ENCODE measurements at regions not wholly inside any gene's neighbourhood (a gene's known extent, or its start where the extent isn't known, plus 50 kb on each side); places are given as distances from the start of the nearest gene placed in this dataset.

- no peak overlapping the region for H3K27ac Mint-ChIP-seq (ENCODE audit: unreplicated experiment)
- no peaks in the 10 kb centered on the region for H3K36me3 Mint-ChIP-seq (ENCODE audit: insufficient read depth, unreplicated experiment)
- no TSS peak for BruUV-seq (replicated peaks)
- H3K27me3 Mint-ChIP-seq (ENCODE audit: insufficient read depth, unreplicated experiment) = no peaks in the 10 kb centered on the region
- Histone ChIP-seq H3K9me3 (no peaks in the 10 kb centered on the region), H3K4me1 (peaks cover 24% of the 10 kb centered on the region), H3K36me3 (ENCODE audit: control insufficient read depth, insufficient read depth, low read length) (no peaks in the 10 kb centered on the region), H3K27me3 (replicated peaks; ENCODE audit: control insufficient read depth, insufficient read depth, low read length) (no peaks in the 10 kb centered on the region), H3K4me3 (ENCODE audit: low read depth, low read length) (no peak overlapping the region)
- no peaks in the 10 kb centered on the region for H3K9me3 Mint-ChIP-seq (ENCODE audit: unreplicated experiment)
- ChIA-PET CTCF (no interaction called here), POLR2A (no interaction called here)
- intact Hi-C loops (cut with micrococcal nuclease; ENCODE audit: unreplicated experiment) = no loop called here
- H3K4me3 Mint-ChIP-seq (ENCODE audit: unreplicated experiment) = no peak overlapping the region
- peak in 1 of 2 experiments; percentile 21 for DNase-seq
- peaks cover 15% of the 10 kb centered on the region for H3K4me1 Mint-ChIP-seq (ENCODE audit: low read depth, unreplicated experiment)
- no peak for TF ChIP-seq CTCF (IDR thresholded peaks at IDR 0.05; ENCODE audit: insufficient read depth in 1 of 2, low read depth in 1 of 2, low read length in 1 of 2, severe bottlenecking in 1 of 2, unreplicated experiment in 1 of 2)
Observed at GRCh38 chr1:5733596-5733995, 258.6 kb downstream of the NPHP4 start.

DNA sequence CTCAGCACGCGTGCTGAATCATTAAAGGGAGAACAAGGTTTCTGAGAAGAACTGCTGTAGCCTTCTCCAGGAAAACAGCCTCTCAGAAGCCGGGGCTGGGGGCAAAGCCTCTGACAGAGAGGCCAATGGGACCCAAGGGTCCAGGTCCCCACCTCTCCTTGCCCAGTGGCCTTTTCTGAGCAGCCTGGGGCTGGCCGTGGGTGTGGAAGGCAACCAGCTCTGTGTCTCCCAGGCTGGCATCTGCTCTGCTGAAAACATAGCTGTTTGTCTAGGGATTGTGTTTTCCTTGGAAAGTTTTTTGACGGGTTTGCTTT, 261.2 kb downstream of the NPHP4 start:
- DNase-seq = peak in 1 of 2 experiments; percentile 10
- intact Hi-C loops (cut with micrococcal nuclease; ENCODE audit: unreplicated experiment) = no loop called here
- Mint-ChIP-seq H3K4me1 (ENCODE audit: low read depth, unreplicated experiment) (peaks cover 24% of the 10 kb centered on the region), H3K27ac (ENCODE audit: unreplicated experiment) (no peak overlapping the region), H3K4me3 (ENCODE audit: unreplicated experiment) (no peak overlapping the region), H3K36me3 (ENCODE audit: insufficient read depth, unreplicated experiment) (no peaks in the 10 kb centered on the region), H3K27me3 (ENCODE audit: insufficient read depth, unreplicated experiment) (no peaks in the 10 kb centered on the region), H3K9me3 (ENCODE audit: unreplicated experiment) (no peaks in the 10 kb centered on the region)
- Histone ChIP-seq H3K36me3 (ENCODE audit: control insufficient read depth, insufficient read depth, low read length) (no peaks in the 10 kb centered on the region), H3K4me1 (peaks cover 47% of the 10 kb centered on the region), H3K4me3 (ENCODE audit: low read depth, low read length) (no peak overlapping the region), H3K27me3 (replicated peaks; ENCODE audit: control insufficient read depth, insufficient read depth, low read length) (no peaks in the 10 kb centered on the region), H3K9me3 (no peaks in the 10 kb centered on the region)
- CTCF ChIA-PET = no interaction called here
- POLR2A ChIA-PET = no interaction called here
- no TSS peak for BruUV-seq (replicated peaks)
- TF ChIP-seq CTCF (IDR thresholded peaks at IDR 0.05; ENCODE audit: insufficient read depth in 1 of 2, low read depth in 1 of 2, low read length in 1 of 2, severe bottlenecking in 1 of 2, unreplicated experiment in 1 of 2) = no peak

DNA sequence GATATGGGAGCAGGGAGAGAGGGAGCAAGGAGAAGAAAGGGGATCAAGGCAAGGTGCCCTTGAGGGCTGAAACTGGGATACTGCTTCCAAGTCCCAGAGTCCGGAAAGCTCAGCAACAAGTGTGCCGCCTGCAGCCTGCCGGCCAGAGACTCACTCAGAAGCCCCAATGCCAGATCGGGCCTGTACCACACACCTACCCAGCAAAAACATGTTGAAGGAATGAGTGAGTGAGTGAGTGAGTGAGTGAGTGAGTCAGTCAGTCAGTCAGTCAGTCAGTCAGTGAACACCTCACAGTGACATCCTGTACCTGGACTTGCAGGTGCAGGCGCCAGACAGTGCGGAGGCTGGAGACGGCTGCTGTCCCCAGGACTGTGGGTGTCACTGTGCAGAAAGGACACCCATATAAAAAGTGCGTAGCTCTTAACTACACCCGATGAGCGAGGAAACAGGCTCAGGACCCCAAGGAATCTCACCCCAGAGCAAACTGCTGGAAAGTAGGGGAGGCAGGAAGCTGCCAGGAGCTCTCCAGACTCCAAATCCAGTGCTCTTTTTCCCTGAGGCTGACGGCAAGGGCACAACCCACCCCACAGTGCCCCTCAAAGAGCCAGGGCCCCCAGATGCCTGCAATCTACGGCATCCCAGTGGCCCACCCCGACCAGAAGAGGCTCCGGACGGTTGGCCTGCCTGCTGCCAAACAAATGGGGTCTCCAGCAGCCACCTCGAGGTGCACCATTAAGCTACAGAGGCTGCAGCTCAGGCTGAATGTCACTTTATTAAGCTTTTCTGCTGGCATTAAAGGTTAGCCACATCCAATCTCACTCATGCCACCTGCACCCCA, 261.7 kb downstream of the NPHP4 start:
- Histone ChIP-seq H3K4me3 (ENCODE audit: low read depth, low read length) (no peak overlapping the region), H3K36me3 (ENCODE audit: control insufficient read depth, insufficient read depth, low read length) (no peaks in the 10 kb centered on the region), H3K4me1 (peaks cover 48% of the 10 kb centered on the region), H3K9me3 (no peaks in the 10 kb centered on the region), H3K27me3 (replicated peaks; ENCODE audit: control insufficient read depth, insufficient read depth, low read length) (no peaks in the 10 kb centered on the region)
- H3K4me3 Mint-ChIP-seq (ENCODE audit: unreplicated experiment) = no peak overlapping the region
- CTCF ChIA-PET = interaction anchor here (0.6 kb wide), 1 partner anchor 1074 kb away, joined by 3 read pairs; no protein-coding TSS in a partner anchor
- POLR2A ChIA-PET = no interaction called here
- H3K9me3 Mint-ChIP-seq (ENCODE audit: unreplicated experiment) = no peaks in the 10 kb centered on the region
- H3K27ac Mint-ChIP-seq (ENCODE audit: unreplicated experiment) = peak overlapping the region; percentile 72
- H3K36me3 Mint-ChIP-seq (ENCODE audit: insufficient read depth, unreplicated experiment) = no peaks in the 10 kb centered on the region
- H3K4me1 Mint-ChIP-seq (ENCODE audit: low read depth, unreplicated experiment) = peaks cover 23% of the 10 kb centered on the region
- no peak for TF ChIP-seq CTCF (IDR thresholded peaks at IDR 0.05; ENCODE audit: insufficient read depth in 1 of 2, low read depth in 1 of 2, low read length in 1 of 2, severe bottlenecking in 1 of 2, unreplicated experiment in 1 of 2)
- no peaks in the 10 kb centered on the region for H3K27me3 Mint-ChIP-seq (ENCODE audit: insufficient read depth, unreplicated experiment)
- intact Hi-C loops (cut with micrococcal nuclease; ENCODE audit: unreplicated experiment) = no loop called here
- BruUV-seq (replicated peaks) = no TSS peak
- DNase-seq = peak in 1 of 2 experiments; percentile 14

Measured in Caco-2 (cell line).